Chondrocyte (in vitro differentiated cells): ENCODE measurements at regions not wholly inside any gene's neighbourhood (a gene's known extent, or its start where the extent isn't known, plus 50 kb on each side); places are given as distances from the start of the nearest gene placed in this dataset.
A peak's percentile ranks its signal among the peaks of the same experiment; 100 is the strongest.

Experiments
- DNase-seq: peaks from one replicate; pipeline ENCODE4 v3.0.0; 2021; ENCODE audit warnings: mixed read lengths, low spot score
- H3K27ac Mint-ChIP-seq: one replicate; pipeline ENCODE4 v1.8.0; 2021; ENCODE audit warnings: mild to moderate bottlenecking, moderate library complexity, mixed read lengths; ENCODE audit not compliant: unreplicated experiment
- H3K27me3 Mint-ChIP-seq: 2 replicates; pipeline ENCODE4 v1.8.0; 2021; ENCODE audit warnings: low read depth, mixed read lengths
- H3K36me3 Mint-ChIP-seq: 2 replicates; pipeline ENCODE4 v1.8.0; 2021; ENCODE audit warnings: low read depth, mixed read lengths
- H3K4me1 Mint-ChIP-seq: 2 replicates; pipeline ENCODE4 v1.8.0; 2021; ENCODE audit warnings: low read depth, mild to moderate bottlenecking, mixed read lengths
- H3K4me3 Mint-ChIP-seq: one replicate; pipeline ENCODE4 v1.8.0; 2021; ENCODE audit warnings: mild to moderate bottlenecking, moderate library complexity, mixed read lengths; ENCODE audit not compliant: unreplicated experiment
- H3K9me3 Mint-ChIP-seq: 2 replicates; pipeline ENCODE4 v1.8.0; 2021; ENCODE audit warnings: low read depth, mixed read lengths
- CTCF ChIP-seq: fragments of 200-600 bp; sonication (generic); IDR thresholded peaks from 2 replicates; pipeline ENCODE4 v1.5.0; 2021; ENCODE audit warnings: antibody characterized with exemption, mild to moderate bottlenecking, moderate library complexity

GRCh38 chr2:129762386-129763189 is 216.9 kb upstream of the RAB6C start:
- peaks cover 3% of the 10 kb centered on the region for H3K4me1 Mint-ChIP-seq
- DNase-seq: no peak
- no peak overlapping the region for H3K4me3 Mint-ChIP-seq
- H3K27me3 Mint-ChIP-seq: peaks cover 17% of the 10 kb centered on the region
- no peaks in the 10 kb centered on the region for H3K36me3 Mint-ChIP-seq
- no peak overlapping the region for H3K27ac Mint-ChIP-seq
- no peaks in the 10 kb centered on the region for H3K9me3 Mint-ChIP-seq
- TF ChIP-seq CTCF: no peak

DNA sequence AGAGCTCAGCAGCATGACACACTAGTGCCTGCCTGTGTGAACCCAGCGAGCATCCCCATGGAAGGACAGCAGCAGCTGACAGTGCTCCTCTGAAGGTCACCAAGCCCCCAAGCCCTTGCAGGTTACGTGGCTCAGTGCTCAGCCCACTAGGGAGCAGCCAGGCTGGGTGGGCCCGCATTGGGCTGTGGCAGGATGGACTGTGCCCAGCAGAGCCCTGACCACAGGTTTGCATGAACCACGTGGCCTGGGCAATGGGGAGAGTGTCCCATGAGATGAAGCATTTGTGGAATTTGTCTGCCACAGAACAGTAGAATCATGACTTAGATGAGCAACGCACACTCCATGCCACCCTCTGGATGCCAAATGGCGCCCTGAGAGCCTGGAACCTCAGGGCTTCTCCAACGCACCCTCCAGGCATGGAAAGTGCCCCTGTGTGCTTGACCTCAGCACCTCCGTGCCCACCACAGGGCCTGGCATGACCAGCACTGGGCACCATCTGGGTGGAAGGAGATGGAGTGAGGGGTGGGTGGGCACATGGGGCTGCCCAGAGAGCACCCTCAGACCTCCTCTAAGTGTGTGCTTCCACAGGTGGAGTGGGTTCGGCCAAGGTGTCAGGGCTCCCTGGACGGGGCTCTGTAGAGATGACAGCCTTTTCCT is 216.1 kb upstream of the RAB6C start:
- Mint-ChIP-seq H3K4me1 (no peaks in the 10 kb centered on the region), H3K9me3 (no peaks in the 10 kb centered on the region), H3K4me3 (no peak overlapping the region), H3K36me3 (no peaks in the 10 kb centered on the region), H3K27me3 (peaks cover 22% of the 10 kb centered on the region), H3K27ac (no peak overlapping the region)
- TF ChIP-seq CTCF: no peak
- peak; percentile 72 for DNase-seq

- H3K27me3 Mint-ChIP-seq: peaks cover 25% of the 10 kb centered on the region
- H3K4me3 Mint-ChIP-seq: no peak overlapping the region
- no peak for TF ChIP-seq CTCF
- no peaks in the 10 kb centered on the region for H3K4me1 Mint-ChIP-seq
- DNase-seq: no peak
- H3K36me3 Mint-ChIP-seq: no peaks in the 10 kb centered on the region
- H3K27ac Mint-ChIP-seq: no peak overlapping the region
- no peaks in the 10 kb centered on the region for H3K9me3 Mint-ChIP-seq
Measured at GRCh38 chr2:129763966-129764365, 215.5 kb upstream of the RAB6C start.

- Mint-ChIP-seq H3K4me1 (no peaks in the 10 kb centered on the region), H3K27ac (no peak overlapping the region), H3K27me3 (peaks cover 25% of the 10 kb centered on the region), H3K9me3 (no peaks in the 10 kb centered on the region), H3K36me3 (no peaks in the 10 kb centered on the region), H3K4me3 (no peak overlapping the region)
- DNase-seq: peak; percentile 51
- TF ChIP-seq CTCF: no peak
Measured at GRCh38 chr2:129764376-129765325, 214.8 kb upstream of the RAB6C start.

DNA sequence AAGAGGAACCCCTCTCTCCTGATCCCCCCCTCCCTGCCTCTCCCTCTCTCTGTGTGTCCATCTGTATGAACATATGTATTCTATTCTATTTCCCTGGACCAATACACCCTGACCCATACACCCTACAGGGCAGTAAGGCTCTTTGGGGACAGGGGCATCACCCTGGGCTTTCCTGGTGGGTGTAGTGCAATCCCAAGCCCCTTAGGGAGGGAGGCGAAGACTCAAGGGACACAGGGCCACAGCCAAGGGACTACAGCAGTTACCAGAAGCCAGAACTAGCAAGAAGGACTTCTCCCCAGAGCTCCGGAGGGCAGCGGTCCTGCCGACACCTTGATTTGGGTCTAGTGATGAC is 214.2 kb upstream of the RAB6C start:
- Mint-ChIP-seq H3K4me3 (no peak overlapping the region), H3K27me3 (peaks cover 25% of the 10 kb centered on the region), H3K27ac (no peak overlapping the region), H3K36me3 (no peaks in the 10 kb centered on the region), H3K4me1 (no peaks in the 10 kb centered on the region), H3K9me3 (no peaks in the 10 kb centered on the region)
- no peak for DNase-seq
- TF ChIP-seq CTCF: no peak
